NCI-H2196 (cell line): ENCODE measurements at regions not wholly inside any gene's neighbourhood (a gene's known extent, or its start where the extent isn't known, plus 50 kb on each side); places are given as distances from the start of the nearest gene placed in this dataset.
"Not testable (repeated sequence)": the region's sequence is repeated elsewhere in the genome, so short reads cannot be mapped to it uniquely, and the experiment has no call there.

Experiments used
- DNase-seq: peaks from one replicate; lab custom pipeline; 2025; ENCODE audit not compliant: unreplicated experiment; lab: John Stamatoyannopoulos, UW

GRCh38 chr2:132220589-132220988, 58.8 kb upstream of the ANKRD30BL start:
- DNase-seq, result not testable (repeated sequence)

GRCh38 chr2:132221886-132222285, 60.1 kb upstream of the ANKRD30BL start:
- not testable (repeated sequence) for DNase-seq

DNA sequence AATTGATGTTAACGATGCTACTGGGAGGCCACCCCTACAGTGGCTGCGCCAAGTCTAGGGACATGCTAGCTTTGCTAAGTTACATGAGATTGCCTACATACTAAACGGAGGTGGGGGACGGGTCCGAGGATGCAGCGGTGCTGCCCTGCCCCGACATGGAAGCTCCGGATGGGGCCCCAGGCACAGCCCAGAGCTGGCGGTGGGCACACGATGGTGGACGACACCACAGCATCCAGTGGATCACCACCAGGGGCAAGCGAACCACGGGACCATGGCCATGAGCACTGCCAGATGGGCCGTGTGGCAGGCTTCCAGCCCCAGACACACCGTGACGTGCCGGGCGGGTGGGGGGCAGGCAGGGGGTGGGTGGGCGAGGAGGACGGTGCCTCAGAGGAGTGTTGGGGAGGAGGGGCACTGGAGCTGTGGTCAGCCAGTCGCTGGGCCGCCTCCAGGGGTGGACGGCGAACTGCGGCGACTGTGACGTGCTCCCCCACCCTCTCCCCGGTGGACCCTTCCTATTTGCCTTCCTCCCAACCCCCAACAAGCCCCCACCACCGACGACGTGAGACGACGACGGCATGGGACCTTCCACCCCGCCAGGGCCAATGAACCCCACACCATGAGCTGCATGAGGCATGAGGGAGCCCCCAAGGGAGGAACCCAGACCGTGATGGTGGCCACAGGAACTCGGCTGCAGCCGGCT, 90.6 kb upstream of the ANKRD30BL start:
- no peak for DNase-seq

DNA sequence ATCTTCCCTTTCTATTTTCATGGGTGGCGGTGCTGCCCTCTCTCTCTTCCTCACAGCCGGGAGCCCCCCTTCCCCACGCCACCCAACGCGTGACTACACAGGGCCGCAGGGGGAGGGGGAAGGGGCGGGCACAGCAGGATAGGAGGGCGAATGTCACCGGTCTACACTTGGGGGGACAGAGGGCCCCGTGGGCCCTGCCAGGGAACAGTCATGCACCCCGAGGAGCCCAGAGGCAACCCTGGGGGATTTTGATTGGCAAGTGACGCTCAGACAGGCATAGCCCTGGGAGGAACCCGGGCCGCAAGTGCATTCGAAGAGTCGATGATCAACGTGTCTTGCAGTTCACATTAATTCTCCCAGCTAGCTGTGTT, 91.1 kb upstream of the ANKRD30BL start:
- DNase-seq, result no peak

GRCh38 chr2:132253496-132254305, 91.9 kb upstream of the ANKRD30BL start:
- no peak for DNase-seq

DNA sequence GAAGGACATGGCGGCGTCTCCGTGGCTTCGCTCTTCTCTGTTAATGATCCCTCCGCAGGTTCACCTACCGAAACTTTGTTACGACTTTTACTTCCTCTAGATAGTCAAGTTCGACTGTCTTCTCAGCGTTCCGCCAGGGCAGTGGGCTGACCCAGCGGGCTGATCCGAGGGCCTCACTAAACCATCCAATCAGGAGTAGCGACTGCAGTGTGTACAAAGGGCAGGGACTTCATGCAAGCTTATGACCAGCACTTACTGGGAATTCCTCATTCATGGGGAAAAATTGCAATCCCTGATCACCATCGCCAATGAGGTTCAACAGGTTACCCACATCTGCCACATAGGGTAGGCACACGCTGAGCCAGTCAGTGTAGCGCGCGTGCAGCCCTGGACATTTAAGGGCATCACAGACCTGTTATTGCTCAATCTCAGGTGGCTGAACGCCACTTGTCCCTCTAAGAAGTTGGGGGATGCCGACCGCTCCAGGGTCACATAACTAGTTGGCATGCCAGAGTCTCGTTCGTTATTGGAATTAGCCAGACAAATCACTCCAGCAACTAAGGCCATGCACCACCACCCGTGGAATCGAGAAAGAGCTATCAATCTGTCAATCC, 92.7 kb upstream of the ANKRD30BL start:
- not testable (repeated sequence) for DNase-seq

DNA sequence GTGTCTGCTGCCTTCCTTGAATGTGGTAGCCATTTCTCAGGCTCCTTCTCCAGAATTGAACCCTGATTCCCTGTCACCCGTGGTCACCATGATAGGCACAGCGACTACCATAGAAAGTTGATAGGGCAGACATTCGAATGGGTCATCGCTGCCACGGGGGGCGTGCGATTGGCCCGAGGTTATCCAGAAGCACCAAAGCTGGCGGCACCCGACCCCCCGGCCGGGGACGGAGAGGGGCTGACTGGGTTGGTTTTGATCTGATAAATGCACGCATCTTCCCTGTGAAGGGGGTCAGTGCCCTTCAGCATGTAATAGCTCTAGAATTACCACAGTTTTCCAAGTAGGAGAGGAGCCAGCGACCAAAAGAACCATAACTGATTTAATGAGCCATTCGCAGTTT, 94.0 kb upstream of the ANKRD30BL start:
- DNase-seq, result no peak

DNA sequence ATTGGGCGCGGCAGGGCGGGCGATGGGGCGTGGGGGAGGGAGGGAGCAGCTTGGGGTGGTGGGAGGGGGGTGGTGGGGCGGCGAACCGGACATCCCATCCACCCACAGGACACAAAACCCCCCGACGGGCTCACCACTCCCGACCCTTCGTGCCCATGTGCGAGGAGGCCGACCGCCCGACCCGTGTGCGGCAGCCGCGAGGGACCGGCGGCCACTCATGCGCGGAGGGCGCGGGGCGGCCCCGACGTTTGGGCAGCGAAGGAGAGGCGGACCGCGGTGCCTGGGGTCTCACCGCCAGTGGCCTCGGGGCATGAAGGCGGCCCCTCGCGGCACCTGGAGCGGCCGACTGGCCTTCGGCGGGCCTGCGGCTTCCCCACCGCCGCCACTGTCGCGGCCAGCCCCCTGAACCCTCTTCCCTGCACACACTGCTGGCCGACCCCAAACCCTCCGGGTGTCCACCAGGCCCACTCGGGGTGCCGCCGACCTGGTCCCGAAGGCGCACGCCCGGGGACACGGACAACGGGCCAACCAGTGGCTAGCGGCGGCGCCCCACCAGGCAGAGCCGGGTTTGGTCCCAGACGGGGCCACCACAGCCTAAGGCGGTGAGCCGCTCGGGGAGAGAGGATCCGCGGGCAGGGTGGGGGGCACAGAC, 94.6 kb upstream of the ANKRD30BL start:
- no peak for DNase-seq

DNA sequence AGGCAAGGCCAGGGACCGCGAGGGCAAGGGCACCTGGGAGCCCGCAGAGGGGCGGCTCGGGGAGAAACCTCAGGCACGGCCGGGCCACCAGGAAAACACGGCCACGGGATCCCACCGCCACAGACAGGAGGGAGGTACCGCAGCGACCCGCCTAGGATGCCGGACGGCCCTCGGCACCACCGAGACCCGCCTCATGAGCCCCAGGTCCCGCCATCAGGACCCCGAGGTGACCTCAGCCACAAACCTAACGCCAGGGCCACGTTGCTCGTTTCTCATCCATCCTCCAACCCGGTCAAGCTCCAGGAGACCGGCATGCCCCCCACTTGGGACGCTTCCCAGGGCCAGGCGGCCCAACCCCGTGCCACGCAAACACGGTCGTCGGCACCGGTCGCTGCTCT, 95.2 kb upstream of the ANKRD30BL start:
- DNase-seq, result not testable (repeated sequence)

DNA sequence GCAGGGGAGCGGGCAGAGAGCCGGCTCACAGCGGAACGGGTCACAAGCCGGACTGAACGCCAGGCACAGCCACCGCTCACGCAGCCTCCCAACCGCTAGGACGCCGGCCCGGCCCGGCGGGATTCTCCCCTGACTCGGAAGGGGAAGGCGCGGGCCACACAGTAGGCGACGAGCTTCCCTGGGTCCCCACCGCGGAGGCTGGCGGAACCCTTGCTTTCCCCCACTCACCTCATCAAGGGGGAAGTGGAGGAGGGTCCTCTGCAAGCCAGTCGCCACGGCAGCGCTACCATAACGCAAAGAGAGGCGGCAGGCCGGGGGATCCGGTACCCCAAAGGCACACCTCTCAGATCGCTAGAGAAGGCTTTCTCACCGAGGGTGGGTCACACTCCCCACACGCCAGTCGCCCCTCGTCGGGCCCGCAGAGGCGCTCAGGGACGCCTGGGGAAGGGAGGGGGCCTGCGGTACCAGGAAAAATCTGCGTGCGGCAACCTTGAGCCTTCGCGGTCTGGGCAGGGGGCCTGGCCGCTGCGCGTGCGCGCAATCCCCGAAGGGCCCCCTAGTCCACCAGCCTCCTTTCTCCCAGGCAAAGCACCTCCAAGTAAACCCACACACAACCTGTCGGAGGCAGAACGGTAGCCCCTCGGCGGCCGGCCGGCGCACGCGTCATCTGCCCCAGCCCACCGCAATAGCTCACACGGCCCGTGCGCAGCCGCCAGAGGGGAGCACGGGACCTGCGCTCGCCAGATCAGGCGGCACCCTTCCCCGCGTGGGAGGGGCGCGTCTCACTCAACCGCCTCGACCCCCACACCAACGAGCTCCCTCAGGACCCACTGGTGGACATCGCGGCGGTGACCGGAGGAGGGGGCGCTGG, 95.8 kb upstream of the ANKRD30BL start:
- not testable (repeated sequence) for DNase-seq

DNA sequence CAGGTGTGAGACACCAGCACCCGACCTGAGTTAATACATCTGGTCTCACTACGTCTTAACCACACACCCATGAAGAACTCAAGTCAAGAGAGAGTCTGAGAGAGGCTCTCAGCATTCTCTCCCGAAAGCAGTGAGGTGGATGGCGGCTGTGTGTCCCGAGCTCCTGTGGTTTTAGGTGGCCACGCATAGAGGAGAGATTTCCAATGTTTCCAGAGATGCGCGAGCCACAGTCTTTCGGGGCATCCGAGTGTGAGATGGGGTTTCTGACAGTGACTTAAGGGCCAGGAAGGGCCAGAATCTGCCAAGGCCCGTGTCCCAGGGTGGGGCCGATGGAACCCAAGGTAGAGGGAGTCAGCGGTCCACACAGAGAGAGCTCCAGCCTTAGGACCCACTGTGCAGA, 97.5 kb upstream of the ANKRD30BL start:
- not testable (repeated sequence) for DNase-seq

- not testable (repeated sequence) for DNase-seq
These were observed 103.8 kb upstream of the ANKRD30BL start for GRCh38 chr2:132265595-132265994.

- no peak for DNase-seq
These were observed 105.3 kb upstream of the ANKRD30BL start for GRCh38 chr2:132267105-132267497.

GRCh38 chr2:132267498-132268283, 105.9 kb upstream of the ANKRD30BL start:
- not testable (repeated sequence) for DNase-seq

GRCh38 chr2:132268284-132268976, 106.7 kb upstream of the ANKRD30BL start:
- not testable (repeated sequence) for DNase-seq

DNA sequence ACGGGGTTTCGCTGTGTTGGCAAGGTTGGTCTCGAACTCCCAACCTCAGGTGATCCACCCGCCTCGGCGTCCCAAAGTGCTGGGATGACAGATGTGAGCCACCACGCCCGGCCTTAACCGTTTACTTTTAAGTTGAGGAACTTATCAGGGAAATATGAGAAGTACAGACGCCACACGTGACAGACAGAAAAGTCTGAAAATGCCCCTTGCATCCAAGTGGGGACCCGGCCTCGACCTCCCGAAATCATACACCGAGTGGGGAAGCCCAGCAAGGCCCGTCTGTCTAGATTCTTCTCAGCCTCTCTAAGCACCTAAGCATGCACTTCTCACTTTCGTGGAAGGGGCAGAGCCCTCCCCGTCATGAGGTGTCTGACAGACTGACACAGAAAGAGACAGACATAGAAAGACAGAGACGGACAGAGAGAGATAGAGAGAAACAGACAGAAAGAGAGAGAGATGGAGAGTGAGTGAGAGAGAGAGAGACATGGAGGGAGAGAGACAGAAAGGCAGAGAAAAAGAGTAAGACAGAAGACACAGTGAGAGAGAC, 107.3 kb upstream of the ANKRD30BL start:
- DNase-seq, result no peak

DNA sequence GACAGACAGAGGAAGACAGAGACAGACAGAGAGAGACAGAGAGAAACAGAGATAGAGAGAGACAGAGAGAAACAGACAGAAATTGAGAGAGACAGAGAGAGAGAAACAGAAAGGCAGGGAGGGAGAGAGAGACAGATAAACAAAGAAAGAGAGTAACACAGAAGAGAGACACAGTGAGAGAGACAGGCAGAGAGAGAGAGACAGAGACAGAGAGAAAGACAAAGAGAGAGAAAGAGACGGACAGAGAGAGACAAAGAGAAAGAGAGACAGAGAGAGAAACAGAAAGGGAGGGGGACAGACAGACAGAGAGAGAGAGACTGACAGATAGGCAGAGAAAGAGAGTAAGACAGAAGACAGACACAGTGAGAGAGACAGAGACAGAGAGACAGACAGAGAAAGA, 108.5 kb upstream of the ANKRD30BL start:
- DNase-seq, result no peak

- no peak for DNase-seq
These were observed 109.3 kb upstream of the ANKRD30BL start for GRCh38 chr2:132270981-132271546.
